GM19351 (cell line): ENCODE measurements at regions not wholly inside any gene's neighbourhood (a gene's known extent, or its start where the extent isn't known, plus 50 kb on each side); places are given as distances from the start of the nearest gene placed in this dataset.

Source experiments
- ATAC-seq: cut with Tn5 transposase; IDR thresholded peaks from one replicate; pipeline ENCODE4 v1.9.1; 2021; ENCODE audit warnings: mild to moderate bottlenecking, moderate library complexity; ENCODE audit not compliant: unreplicated experiment

DNA sequence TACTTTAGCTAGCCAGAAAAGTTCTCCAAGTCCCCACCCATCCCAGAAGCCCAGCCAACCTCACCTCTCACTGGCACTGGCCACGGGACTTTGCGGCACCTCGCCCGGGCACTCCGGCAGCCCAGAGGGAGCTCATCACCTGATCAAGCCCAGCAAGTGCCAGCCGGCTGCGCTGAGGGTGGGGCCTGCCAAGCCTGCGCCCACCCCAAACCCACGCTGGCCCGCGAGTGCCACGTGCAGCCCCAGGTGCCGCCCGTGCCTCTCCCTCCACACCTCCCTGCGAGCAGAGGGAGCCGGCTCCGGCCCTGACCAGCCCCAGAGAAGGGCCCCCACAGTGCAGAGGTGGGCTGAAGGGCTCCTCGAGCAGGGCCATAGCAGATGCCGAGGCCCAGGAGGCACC is 585.0 kb upstream of the HS6ST1 start:
- ATAC-seq = no peak

DNA sequence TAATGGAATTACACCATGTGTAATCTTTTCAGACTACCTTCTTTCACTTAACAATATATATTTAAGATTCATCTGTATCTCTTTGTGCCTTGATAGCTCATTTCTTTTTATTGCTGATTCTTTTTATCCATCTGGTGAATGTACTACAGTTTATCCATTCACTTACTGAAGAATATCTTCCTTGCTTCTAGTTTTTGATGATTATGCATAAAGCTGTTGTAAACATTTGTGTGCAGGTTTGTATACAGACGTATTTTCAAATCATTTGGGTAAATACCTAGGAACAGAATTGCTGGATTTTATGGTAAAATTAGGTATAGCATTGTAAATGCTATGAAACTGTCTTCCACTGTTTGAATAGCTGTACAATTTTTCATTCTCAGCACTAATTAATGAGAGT is 592.6 kb upstream of the HS6ST1 start:
- no peak for ATAC-seq

GRCh38 chr2:128914320-128914719 is 595.7 kb upstream of the HS6ST1 start:
- ATAC-seq = no peak

DNA sequence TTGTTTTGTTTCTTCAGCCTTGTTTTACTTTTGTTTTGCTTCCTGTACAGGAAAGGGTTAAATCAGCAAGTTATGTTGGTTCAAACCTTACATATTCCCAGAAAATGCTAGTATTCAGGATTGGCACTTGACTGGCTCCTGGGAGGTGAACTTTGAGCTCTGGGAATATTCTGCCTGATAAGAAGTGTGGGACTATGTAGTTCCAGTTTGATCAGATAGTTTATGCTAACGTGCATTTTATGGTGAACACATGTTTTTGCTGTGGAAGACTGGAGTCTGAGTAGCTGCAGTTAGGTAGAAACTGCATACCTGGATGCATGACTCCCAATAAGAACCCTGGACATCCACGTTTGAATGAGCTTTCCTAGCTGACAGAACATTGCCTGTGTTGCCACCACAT is 603.1 kb upstream of the HS6ST1 start:
- ATAC-seq = no peak

DNA sequence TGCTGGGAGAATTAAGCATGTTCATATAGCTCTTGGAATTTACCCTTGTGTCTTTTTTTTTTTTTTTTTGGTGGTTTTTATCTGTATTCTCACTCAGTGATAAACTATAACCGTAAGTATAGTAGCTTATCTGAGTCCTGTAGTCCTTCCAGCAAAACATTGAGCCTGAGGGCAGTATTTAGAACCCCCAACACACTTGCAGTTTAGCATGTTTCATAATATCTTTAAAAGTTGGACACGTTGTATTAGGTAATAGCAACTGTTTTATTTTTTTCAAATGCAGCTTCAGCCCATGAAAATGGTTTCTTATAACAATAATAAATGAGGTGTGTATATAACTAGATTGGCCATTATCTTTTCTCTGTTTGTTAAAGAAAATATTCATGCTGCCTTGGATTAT is 603.5 kb upstream of the HS6ST1 start:
- ATAC-seq = no peak

DNA sequence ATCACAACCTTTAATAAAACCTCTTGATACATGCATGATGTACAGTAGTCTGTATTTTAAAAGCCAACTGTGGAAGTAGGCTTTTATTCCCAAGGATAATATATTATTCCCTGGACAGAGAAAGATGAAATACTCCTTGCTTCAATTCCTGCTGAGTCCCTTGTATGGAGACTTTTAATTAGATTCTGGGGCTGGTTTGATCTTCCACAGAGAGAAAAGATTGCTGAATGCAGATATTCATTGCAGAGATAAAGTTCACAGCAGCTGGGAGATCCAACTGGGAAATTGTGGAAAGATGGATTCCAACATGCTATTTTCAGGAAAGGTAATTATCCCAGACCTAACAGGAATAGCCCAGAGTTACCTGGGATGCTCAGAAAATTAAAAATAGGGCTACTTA is 607.0 kb upstream of the HS6ST1 start:
- no peak for ATAC-seq

- no peak for ATAC-seq
Measured at GRCh38 chr2:128930101-128930500, 611.4 kb upstream of the HS6ST1 start.

- ATAC-seq = no peak
Measured at GRCh38 chr2:128940378-128940777, 621.7 kb upstream of the HS6ST1 start.

DNA sequence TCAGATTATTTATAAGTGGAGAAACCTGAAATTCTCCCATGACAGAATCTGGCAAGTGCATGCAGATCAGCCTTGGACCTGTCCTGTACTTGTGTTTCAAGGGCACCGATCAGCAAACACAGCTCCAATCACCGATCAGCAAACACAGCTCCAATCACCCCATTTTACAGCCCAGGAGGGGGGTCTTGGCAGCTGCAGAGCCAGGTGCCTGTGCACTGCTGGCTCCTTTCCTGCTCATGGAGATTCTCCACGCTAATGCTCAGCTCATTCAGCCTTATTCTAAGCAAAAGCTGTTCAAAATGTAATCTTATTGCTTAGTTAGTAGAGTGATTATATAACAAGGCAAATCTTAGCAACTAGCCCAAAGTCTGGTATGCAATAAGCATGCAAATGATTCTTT is 623.1 kb upstream of the HS6ST1 start:
- ATAC-seq = no peak

DNA sequence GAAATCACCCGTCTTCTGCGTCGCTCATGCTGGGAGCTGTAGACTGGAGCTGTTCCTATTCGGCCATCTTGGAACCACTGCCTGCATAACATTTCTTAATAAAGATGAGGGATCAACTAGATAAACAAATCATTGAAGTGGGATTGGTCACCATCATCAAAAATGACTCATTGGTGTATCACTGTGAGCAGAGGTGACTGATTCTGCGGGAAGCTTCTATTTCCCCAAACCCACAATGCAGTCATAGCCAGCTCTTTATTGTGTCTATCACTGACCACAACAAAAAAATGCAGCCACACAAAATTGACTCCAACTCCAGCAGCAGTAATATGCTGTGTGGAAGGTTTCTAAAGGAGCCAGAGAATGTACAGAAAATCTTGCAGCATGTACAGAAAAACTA is 630.7 kb upstream of the HS6ST1 start:
- ATAC-seq = no peak

- no peak for ATAC-seq
Measured at GRCh38 chr2:128950758-128951157, 632.1 kb upstream of the HS6ST1 start.

GRCh38 chr2:128958241-128958640 is 639.6 kb upstream of the HS6ST1 start:
- ATAC-seq = no peak

DNA sequence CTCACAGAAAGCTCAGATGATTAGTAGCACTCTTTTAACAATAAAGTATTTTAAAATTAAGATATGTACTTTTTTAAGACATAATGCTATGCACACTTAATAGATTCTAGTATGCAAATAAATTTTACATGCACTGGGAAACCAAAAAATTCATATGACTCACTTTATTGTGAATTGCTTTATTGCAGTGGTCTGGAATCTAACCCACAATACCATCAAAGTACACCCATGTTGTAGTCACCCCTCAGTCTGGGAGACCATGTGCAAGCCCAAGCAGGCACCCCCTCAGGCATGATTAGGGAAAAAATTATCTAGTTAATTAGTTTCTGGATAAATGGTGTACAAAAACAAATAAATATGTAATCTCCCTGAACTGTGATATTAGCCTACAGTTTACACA is 649.0 kb upstream of the HS6ST1 start:
- no peak for ATAC-seq

DNA sequence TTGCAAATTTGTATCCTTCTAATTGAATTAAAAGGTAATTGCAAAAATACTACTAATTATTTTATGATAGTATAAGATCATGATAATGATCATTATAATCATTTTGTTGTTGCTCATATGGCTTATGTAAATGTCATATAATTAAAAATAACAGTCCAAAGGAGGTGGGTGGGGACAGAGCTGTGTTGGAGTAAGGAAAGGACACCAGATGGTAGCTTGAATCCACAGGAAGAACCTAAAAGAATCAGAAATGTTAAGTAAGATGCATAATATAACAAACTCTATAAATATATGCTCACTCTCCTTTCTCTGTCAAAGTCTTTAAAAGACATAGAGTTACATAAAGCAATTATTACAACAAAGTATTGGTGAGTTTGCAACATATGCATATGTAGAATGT is 650.7 kb upstream of the HS6ST1 start:
- no peak for ATAC-seq

GRCh38 chr2:128970332-128971116 is 651.9 kb upstream of the HS6ST1 start:
- no peak for ATAC-seq

DNA sequence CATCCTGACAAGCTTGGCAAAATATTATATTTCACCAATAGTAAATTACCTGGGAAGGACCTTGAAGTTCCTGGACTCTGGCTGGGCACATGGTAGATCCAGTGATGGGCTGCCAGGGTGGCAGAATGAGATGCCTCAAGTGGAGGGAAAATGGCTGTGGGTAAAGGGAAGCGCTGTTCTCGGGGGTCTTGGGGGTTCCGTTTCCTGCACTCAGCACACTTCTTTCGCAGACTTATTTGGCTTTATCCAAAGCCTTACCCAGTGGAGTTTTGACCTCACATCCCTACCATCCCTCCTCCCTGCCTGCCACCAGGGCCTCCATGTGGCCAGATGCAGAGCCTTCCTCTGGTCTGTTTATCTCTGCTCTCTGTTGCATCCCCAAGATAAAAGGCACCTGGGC is 654.9 kb upstream of the HS6ST1 start:
- no peak for ATAC-seq

DNA sequence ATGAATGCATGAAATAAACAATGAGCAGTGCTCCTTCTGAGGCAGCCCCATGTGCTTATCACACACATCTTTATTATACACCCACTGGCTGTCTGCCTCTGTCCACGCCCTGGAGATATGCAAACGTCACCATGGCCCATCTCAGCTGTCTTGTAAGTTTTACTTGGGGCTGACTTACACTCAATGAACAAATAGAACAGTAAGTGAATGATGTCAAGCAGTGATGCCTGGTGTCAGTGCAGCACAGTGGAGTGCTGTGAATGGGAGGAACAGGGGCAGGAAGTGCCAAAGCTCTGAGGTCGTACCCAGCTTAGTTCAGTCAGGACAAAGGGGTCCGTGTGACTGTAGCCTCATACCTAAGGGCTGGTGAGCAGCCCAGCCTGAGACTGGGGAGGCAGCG is 659.5 kb upstream of the HS6ST1 start:
- ATAC-seq = no peak

DNA sequence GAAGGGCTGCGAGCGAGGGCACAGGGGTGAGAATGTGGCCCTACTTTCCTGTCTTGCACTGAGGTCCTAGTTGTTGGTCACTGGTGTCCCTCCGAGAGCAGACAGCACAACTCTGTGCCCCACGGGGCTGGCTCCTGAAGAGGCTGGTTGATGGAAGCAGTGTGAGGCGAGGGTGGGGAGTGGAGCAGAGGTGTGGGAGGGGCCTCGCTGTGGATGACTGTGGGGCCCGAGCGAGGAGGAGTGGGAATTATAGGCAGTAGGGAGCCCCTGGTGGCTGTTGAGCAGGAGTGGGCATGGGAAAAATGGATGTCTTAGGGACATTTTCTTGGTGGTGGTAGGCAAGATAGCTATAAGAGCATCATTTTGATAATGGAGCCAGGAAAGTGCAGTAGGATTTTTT is 660.5 kb upstream of the HS6ST1 start:
- ATAC-seq = no peak

DNA sequence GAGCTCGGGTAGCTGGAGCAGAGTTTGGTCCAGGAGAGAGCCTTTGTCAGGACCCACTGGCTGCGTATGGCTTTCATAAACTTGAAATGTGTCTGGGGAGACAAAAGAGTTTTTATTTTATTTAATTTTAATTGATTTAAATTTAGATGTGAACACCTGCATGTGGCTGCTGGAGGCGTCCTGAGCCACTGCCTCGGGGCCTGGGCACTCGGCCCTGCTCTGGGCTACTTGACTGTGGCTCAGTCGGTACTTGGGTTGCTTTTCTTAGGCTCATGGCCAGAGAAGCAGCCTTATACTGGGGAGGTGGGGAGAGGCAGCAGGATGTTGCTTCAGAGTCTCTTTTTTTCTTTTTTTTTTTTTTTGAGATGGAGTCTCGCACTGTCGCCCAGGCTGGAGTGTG is 661.8 kb upstream of the HS6ST1 start:
- ATAC-seq = no peak

DNA sequence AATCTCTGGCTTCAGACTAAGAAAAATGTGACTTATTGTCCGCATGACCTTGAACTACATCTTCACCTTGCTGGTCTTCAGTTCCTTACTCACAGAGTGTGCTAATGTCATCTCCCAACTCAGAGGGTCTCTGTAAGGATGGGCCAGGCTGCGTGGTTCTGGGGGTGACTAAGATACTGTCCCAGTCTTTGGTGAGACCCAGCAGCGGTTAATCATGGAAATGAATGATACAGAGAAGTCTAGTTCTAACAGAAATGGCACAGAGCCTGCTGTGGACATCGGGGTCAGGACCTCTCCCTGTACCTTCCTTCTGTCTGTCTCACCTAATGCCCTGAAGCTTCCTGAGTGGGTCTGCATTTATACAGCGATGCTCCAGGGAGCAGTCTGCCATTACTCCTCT is 662.7 kb upstream of the HS6ST1 start:
- no peak for ATAC-seq

GRCh38 chr2:128982001-128982400 is 663.3 kb upstream of the HS6ST1 start:
- no peak for ATAC-seq

DNA sequence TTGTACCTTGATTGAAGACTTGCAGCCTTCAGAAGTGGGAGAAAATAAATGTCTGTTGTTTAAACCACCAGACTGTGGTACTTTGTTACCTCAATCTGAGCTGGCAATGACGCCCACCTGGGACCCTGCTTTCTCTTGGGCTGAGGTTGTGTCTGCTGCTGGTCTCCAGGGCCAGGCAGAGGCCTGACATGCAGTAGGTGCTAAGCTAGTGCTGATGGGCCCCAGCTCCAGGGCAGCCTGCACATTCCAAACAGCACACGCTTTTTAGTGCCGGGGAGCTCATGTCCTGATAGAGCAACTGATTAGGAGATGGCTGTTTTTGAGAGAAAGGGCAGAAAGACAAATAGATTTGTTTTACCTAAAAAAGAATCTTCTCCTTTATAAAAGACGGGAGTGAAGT is 664.0 kb upstream of the HS6ST1 start:
- no peak for ATAC-seq

- no peak for ATAC-seq
Measured at GRCh38 chr2:128983094-128983493, 664.4 kb upstream of the HS6ST1 start.
